Activated CD4-positive, alpha-beta T cell treated with anti-CD3 and anti-CD28 coated beads, Interleukin-2, amount 10 ng/mL, durations not matched to agents 24 days and 14 days (primary cell): ENCODE measurements at regions not wholly inside any gene's neighbourhood (a gene's known extent, or its start where the extent isn't known, plus 50 kb on each side); places are given as distances from the start of the nearest gene placed in this dataset.

Source experiments
- DNase-seq: peaks from one replicate; pipeline ENCODE4 v3.0.0; 2022
- H3K27ac Mint-ChIP-seq: one replicate; pipeline ENCODE4 v1.8.0; 2022; ENCODE audit warnings: mild to moderate bottlenecking, mixed read lengths
- H3K27me3 Mint-ChIP-seq: one replicate; pipeline ENCODE4 v1.8.0; 2022; ENCODE audit warnings: mixed read lengths
- H3K36me3 Mint-ChIP-seq: one replicate; pipeline ENCODE4 v1.8.0; 2022; ENCODE audit warnings: low read depth, mild to moderate bottlenecking, mixed read lengths
- H3K4me1 Mint-ChIP-seq: one replicate; pipeline ENCODE4 v1.8.0; 2021; ENCODE audit warnings: mixed read lengths
- H3K4me3 Mint-ChIP-seq: one replicate; pipeline ENCODE4 v1.8.0; 2022; ENCODE audit warnings: mild to moderate bottlenecking, moderate library complexity, mixed read lengths
- H3K9me3 Mint-ChIP-seq: one replicate; pipeline ENCODE4 v1.8.0; 2021; ENCODE audit warnings: mixed read lengths
- intact Hi-C: fragments of 100-400 bp; cut with micrococcal nuclease; formaldehyde crosslinking; loops from one replicate; pipeline ENCODE4 v1.15.1; 2023

- peak; percentile 15 for DNase-seq
- no peak overlapping the region for H3K4me3 Mint-ChIP-seq
- H3K9me3 Mint-ChIP-seq, result no peaks in the 10 kb centered on the region
- H3K27ac Mint-ChIP-seq, result no peak overlapping the region
- intact Hi-C loops, result no loop called here
- H3K27me3 Mint-ChIP-seq, result peaks cover 2% of the 10 kb centered on the region
- H3K36me3 Mint-ChIP-seq, result no peaks in the 10 kb centered on the region
- no peaks in the 10 kb centered on the region for H3K4me1 Mint-ChIP-seq
Measured at GRCh38 chr13:36531746-36532486, 99.6 kb downstream of the CCNA1 start.

- no peaks in the 10 kb centered on the region for H3K4me1 Mint-ChIP-seq
- no peak overlapping the region for H3K4me3 Mint-ChIP-seq
- no peaks in the 10 kb centered on the region for H3K36me3 Mint-ChIP-seq
- no peak overlapping the region for H3K27ac Mint-ChIP-seq
- DNase-seq, result peak; percentile 27
- intact Hi-C loops, result no loop called here
- peaks cover 2% of the 10 kb centered on the region for H3K27me3 Mint-ChIP-seq
- H3K9me3 Mint-ChIP-seq, result no peaks in the 10 kb centered on the region
Measured at GRCh38 chr13:36533806-36534205, 101.5 kb downstream of the CCNA1 start.

- H3K36me3 Mint-ChIP-seq, result no peaks in the 10 kb centered on the region
- no peak overlapping the region for H3K27ac Mint-ChIP-seq
- no peaks in the 10 kb centered on the region for H3K4me1 Mint-ChIP-seq
- no peaks in the 10 kb centered on the region for H3K27me3 Mint-ChIP-seq
- H3K9me3 Mint-ChIP-seq, result no peaks in the 10 kb centered on the region
- DNase-seq, result peak; percentile 8
- no peak overlapping the region for H3K4me3 Mint-ChIP-seq
- intact Hi-C loops, result no loop called here
Measured at GRCh38 chr13:36536546-36536945, 104.3 kb downstream of the CCNA1 start.

GRCh38 chr13:36543671-36544070 is 111.4 kb downstream of the CCNA1 start:
- Mint-ChIP-seq H3K27me3 (no peaks in the 10 kb centered on the region), H3K4me3 (no peak overlapping the region), H3K9me3 (no peaks in the 10 kb centered on the region), H3K4me1 (no peaks in the 10 kb centered on the region), H3K27ac (no peak overlapping the region), H3K36me3 (no peaks in the 10 kb centered on the region)
- intact Hi-C loops, result no loop called here
- DNase-seq, result peak; percentile 25

GRCh38 chr13:36548129-36548528 is 115.8 kb downstream of the CCNA1 start:
- Mint-ChIP-seq H3K4me1 (no peaks in the 10 kb centered on the region), H3K27me3 (no peaks in the 10 kb centered on the region), H3K27ac (no peak overlapping the region), H3K9me3 (no peaks in the 10 kb centered on the region), H3K36me3 (no peaks in the 10 kb centered on the region), H3K4me3 (no peak overlapping the region)
- DNase-seq, result peak; percentile 33
- intact Hi-C loops, result no loop called here

GRCh38 chr13:36549126-36549702 is 116.9 kb downstream of the CCNA1 start:
- Mint-ChIP-seq H3K4me3 (no peak overlapping the region), H3K36me3 (no peaks in the 10 kb centered on the region), H3K27me3 (no peaks in the 10 kb centered on the region), H3K27ac (no peak overlapping the region), H3K4me1 (no peaks in the 10 kb centered on the region), H3K9me3 (no peaks in the 10 kb centered on the region)
- DNase-seq, result peak; percentile 27
- intact Hi-C loops, result no loop called here

- peak; percentile 25 for DNase-seq
- Mint-ChIP-seq H3K27ac (no peak overlapping the region), H3K36me3 (no peaks in the 10 kb centered on the region), H3K27me3 (no peaks in the 10 kb centered on the region), H3K4me1 (no peaks in the 10 kb centered on the region), H3K4me3 (no peak overlapping the region), H3K9me3 (no peaks in the 10 kb centered on the region)
- intact Hi-C loops, result no loop called here
Measured at GRCh38 chr13:36549755-36550154, 117.5 kb downstream of the CCNA1 start.

- no peak for DNase-seq
- Mint-ChIP-seq H3K27ac (no peak overlapping the region), H3K27me3 (no peaks in the 10 kb centered on the region), H3K4me1 (no peaks in the 10 kb centered on the region), H3K36me3 (no peaks in the 10 kb centered on the region), H3K9me3 (no peaks in the 10 kb centered on the region), H3K4me3 (no peak overlapping the region)
- intact Hi-C loops, result no loop called here
Measured at GRCh38 chr13:36550177-36550576, 117.9 kb downstream of the CCNA1 start.

GRCh38 chr13:36551445-36551844 is 119.2 kb downstream of the CCNA1 start:
- Mint-ChIP-seq H3K27ac (no peak overlapping the region), H3K36me3 (no peaks in the 10 kb centered on the region), H3K27me3 (no peaks in the 10 kb centered on the region), H3K4me3 (no peak overlapping the region), H3K9me3 (no peaks in the 10 kb centered on the region), H3K4me1 (no peaks in the 10 kb centered on the region)
- intact Hi-C loops, result no loop called here
- DNase-seq, result peak; percentile 16

- no peak overlapping the region for H3K4me3 Mint-ChIP-seq
Measured at GRCh38 chr13:36552334-36552733, 120.0 kb downstream of the CCNA1 start.

GRCh38 chr13:36553491-36553890 is 120.3 kb upstream of the SERTM1 start:
- H3K27me3 Mint-ChIP-seq, result no peaks in the 10 kb centered on the region
- no peaks in the 10 kb centered on the region for H3K4me1 Mint-ChIP-seq
- no peak overlapping the region for H3K4me3 Mint-ChIP-seq
- DNase-seq, result no peak
- H3K36me3 Mint-ChIP-seq, result no peaks in the 10 kb centered on the region
- H3K27ac Mint-ChIP-seq, result no peak overlapping the region
- no peaks in the 10 kb centered on the region for H3K9me3 Mint-ChIP-seq
- intact Hi-C loops, result no loop called here

More at GRCh38 chr13:36552334-36552733, 120.0 kb downstream of the CCNA1 start:
- Mint-ChIP-seq H3K36me3 (no peaks in the 10 kb centered on the region), H3K27ac (no peak overlapping the region), H3K4me1 (no peaks in the 10 kb centered on the region), H3K27me3 (no peaks in the 10 kb centered on the region), H3K9me3 (no peaks in the 10 kb centered on the region)
- DNase-seq, result no peak
- intact Hi-C loops, result no loop called here

GRCh38 chr13:36555151-36555986 is 118.5 kb upstream of the SERTM1 start:
- no peak for DNase-seq
- peaks cover 1% of the 10 kb centered on the region for H3K27me3 Mint-ChIP-seq
- intact Hi-C loops, result no loop called here

GRCh38 chr13:36559375-36559774 is 114.4 kb upstream of the SERTM1 start:
- Mint-ChIP-seq H3K27me3 (peaks cover 1% of the 10 kb centered on the region), H3K4me3 (no peak overlapping the region), H3K27ac (no peak overlapping the region), H3K4me1 (no peaks in the 10 kb centered on the region), H3K36me3 (no peaks in the 10 kb centered on the region), H3K9me3 (no peaks in the 10 kb centered on the region)
- intact Hi-C loops, result no loop called here
- DNase-seq, result no peak

More at GRCh38 chr13:36555151-36555986, 118.5 kb upstream of the SERTM1 start:
- Mint-ChIP-seq H3K9me3 (no peaks in the 10 kb centered on the region), H3K4me1 (no peaks in the 10 kb centered on the region), H3K4me3 (no peak overlapping the region), H3K36me3 (no peaks in the 10 kb centered on the region), H3K27ac (no peak overlapping the region)

- H3K4me1 Mint-ChIP-seq, result no peaks in the 10 kb centered on the region
- no peak for DNase-seq
- intact Hi-C loops, result no loop called here
- H3K4me3 Mint-ChIP-seq, result no peak overlapping the region
- no peaks in the 10 kb centered on the region for H3K9me3 Mint-ChIP-seq
- H3K27me3 Mint-ChIP-seq, result no peaks in the 10 kb centered on the region
- H3K27ac Mint-ChIP-seq, result no peak overlapping the region
- H3K36me3 Mint-ChIP-seq, result no peaks in the 10 kb centered on the region
Measured at GRCh38 chr13:36567485-36567884, 106.3 kb upstream of the SERTM1 start.
